SK-N-SH (cell line): ENCODE measurements at regions not wholly inside any gene's neighbourhood (a gene's known extent, or its start where the extent isn't known, plus 50 kb on each side); places are given as distances from the start of the nearest gene placed in this dataset.

Experiments used
- CTCF ChIA-PET: fragments of 300-600, 350-600 bp; formaldehyde crosslinking; extraction: SDS; loops from one replicate; lab custom pipeline; 2021; lab: Yijun Ruan, JAX
- POLR2A ChIA-PET: fragments of 350-600 bp; sonication (Branson Sonifier 250); formaldehyde crosslinking; extraction: SDS; loops from one replicate; lab custom pipeline; 2020; ENCODE audit warnings: antibody characterized with exemption, inconsistent platforms; lab: Yijun Ruan, JAX
- DNase-seq: peaks from one replicate; pipeline ENCODE4 v3.0.0; 2012
- H2AFZ ChIP-seq: fragments of 200-600 bp; sonication (generic); 2 replicates; pipeline ENCODE4 v1.8.1; 2016; ENCODE audit warnings: antibody characterized with exemption, mild to moderate bottlenecking, low read depth
- H3F3A ChIP-seq: fragments of 200-600 bp; sonication (generic); replicated peaks from 2 replicates; pipeline ENCODE3; 2016; ENCODE audit warnings: antibody characterized with exemption, mild to moderate bottlenecking; ENCODE audit not compliant: insufficient read depth
- H3K27ac ChIP-seq, 2 experiments: fragments of 200-500 bp in 1 of 2; fragments of 200-600 bp in 1 of 2; sonication (Bioruptor generic) in 1 of 2; sonication (generic), shearing (Covaris generic) in 1 of 2; 2 replicates each; pipeline versions ENCODE4 v1.5.1 to v1.6.1; 2014 to 2016; ENCODE audit warnings: low read depth in 2 of 2, inconsistent platforms in 1 of 2, low read length in 1 of 2, mild to moderate bottlenecking in 1 of 2, mixed read lengths in 1 of 2
- H3K27me3 ChIP-seq: fragments of 200-600 bp; sonication (generic), shearing (Covaris generic); 2 replicates; pipeline ENCODE4 v1.6.1; 2016; ENCODE audit warnings: mixed run types; ENCODE audit not compliant: insufficient read depth
- H3K36me3 ChIP-seq, 2 experiments: fragments of 200-500 bp in 1 of 2; fragments of 200-600 bp in 1 of 2; sonication (Bioruptor generic) in 1 of 2; sonication (generic) in 1 of 2; replicated peaks in 1 of 2; 2 replicates each; pipeline versions ENCODE3 to v1.5.1; 2014 to 2016; ENCODE audit warnings: low read length in 1 of 2, mild to moderate bottlenecking in 1 of 2; ENCODE audit not compliant: insufficient read depth in 2 of 2, control insufficient read depth in 1 of 2
- H3K4me1 ChIP-seq, 2 experiments: fragments of 200-500 bp in 1 of 2; fragments of 200-600 bp in 1 of 2; sonication (Bioruptor generic) in 1 of 2; sonication (generic), shearing (Covaris generic) in 1 of 2; 2 replicates each; pipeline versions ENCODE4 v1.5.1 to v1.6.1; 2014 to 2016; ENCODE audit warnings: low read depth in 1 of 2, low read length in 1 of 2, mixed run types in 1 of 2; ENCODE audit not compliant: insufficient read depth in 2 of 2, control insufficient read depth in 1 of 2
- H3K4me2 ChIP-seq: fragments of 200-600 bp; sonication (generic), shearing (Covaris generic); 2 replicates; pipeline ENCODE4 v1.6.1; 2017; ENCODE audit warnings: mixed run types
- H3K4me3 ChIP-seq, 2 experiments: fragments of 200-500 bp in 1 of 2; fragments of 200-600 bp in 1 of 2; sonication (Bioruptor generic) in 1 of 2; sonication (generic), shearing (Covaris generic) in 1 of 2; 2 replicates each; pipeline versions ENCODE4 v1.5.1 to v1.8.1; 2014 to 2016; ENCODE audit warnings: low read depth in 2 of 2, inconsistent platforms in 1 of 2, low read length in 1 of 2, mild to moderate bottlenecking in 1 of 2, mixed read lengths in 1 of 2, moderate library complexity in 1 of 2
- H3K79me2 ChIP-seq: fragments of 200-600 bp; sonication (generic); 2 replicates; pipeline ENCODE4 v1.8.1; 2017; ENCODE audit warnings: mild to moderate bottlenecking; ENCODE audit not compliant: insufficient read depth
- H3K9ac ChIP-seq: fragments of 200-600 bp; sonication (generic); 2 replicates; pipeline ENCODE4 v1.6.1; 2017; ENCODE audit warnings: mixed run types
- H3K9me2 ChIP-seq: fragments of 200-600 bp; sonication (generic); 2 replicates; pipeline ENCODE4 v1.6.1; 2017; ENCODE audit warnings: mixed run types
- H3K9me3 ChIP-seq: fragments of 200-600 bp; sonication (generic); 2 replicates; pipeline ENCODE4 v1.6.1; 2017; ENCODE audit warnings: mixed run types, mild to moderate bottlenecking, moderate library complexity
- H4K20me1 ChIP-seq: fragments of 200-600 bp; sonication (generic); 2 replicates; pipeline ENCODE4 v1.6.1; 2017; ENCODE audit warnings: mild to moderate bottlenecking, mixed run types; ENCODE audit not compliant: insufficient read depth
- CHD2 ChIP-seq: fragments of 150-350 bp; IDR thresholded peaks from 2 replicates; pipeline ENCODE4 v1.6.1; 2018; ENCODE audit warnings: low read length; ENCODE audit not compliant: partially characterized antibody
- CTCF ChIP-seq: fragments of 200-600 bp; sonication (generic); IDR thresholded peaks from 2 replicates; pipeline ENCODE4 v1.6.1; 2017; ENCODE audit warnings: antibody characterized with exemption, mild to moderate bottlenecking, moderate library complexity
- ELF1 ChIP-seq: IDR thresholded peaks from 2 replicates; pipeline ENCODE4 v1.4.0; 2012
- FOXJ3 ChIP-seq: sonication (generic); formaldehyde crosslinking; IDR thresholded peaks from 2 replicates; pipeline ENCODE4 v1.5.1; 2020; ENCODE audit warnings: mild to moderate bottlenecking, missing genetic modification reagents
- JUND ChIP-seq: IDR thresholded peaks from 2 replicates; pipeline ENCODE4 v1.4.0; 2012
- NRF1 ChIP-seq: IDR thresholded peaks from 2 replicates; pipeline ENCODE4 v1.6.1; 2012; ENCODE audit warnings: low read depth, mild to moderate bottlenecking, low read length
- POLR2AphosphoS5 ChIP-seq: IDR thresholded peaks from 2 replicates; pipeline ENCODE4 v1.6.1; 2012; ENCODE audit warnings: low read depth, low read length
- RCOR1 ChIP-seq: fragments of 150-350 bp; IDR thresholded peaks from 2 replicates; pipeline ENCODE4 v1.6.1; 2017; ENCODE audit warnings: antibody characterized with exemption, low read length
- SMC3 ChIP-seq: IDR thresholded peaks from 2 replicates; pipeline ENCODE4 v1.6.1; 2012; ENCODE audit warnings: low read depth, low read length, improper control_type of control experiment
- TAF1 ChIP-seq: IDR thresholded peaks from 2 replicates; pipeline ENCODE4 v1.6.1; 2012; ENCODE audit warnings: low read depth, mild to moderate bottlenecking, low read length, moderate library complexity, borderline replicate concordance
- YY1 ChIP-seq: IDR thresholded peaks from 2 replicates; pipeline ENCODE4 v1.4.0; 2012; ENCODE audit warnings: low read depth, mild to moderate bottlenecking
- WGBS: methylation state at CpG from one replicate; pipeline ENCODE4 v1.1.6; 2017; ENCODE audit warnings: low lambda C conversion rate; 5-methylcytosine and 5-hydroxymethylcytosine counted together
- TF ChIP-seq, protein P1 (sequence below): fragments of 150-350 bp; IDR thresholded peaks from 2 replicates; pipeline ENCODE4 v1.6.1; 2016; ENCODE audit warnings: mild to moderate bottlenecking, low read depth, low read length
- TF ChIP-seq, protein P2 (sequence below): IDR thresholded peaks from 2 replicates; pipeline ENCODE4 v1.4.0; 2012; ENCODE audit warnings: low read depth

DNA sequence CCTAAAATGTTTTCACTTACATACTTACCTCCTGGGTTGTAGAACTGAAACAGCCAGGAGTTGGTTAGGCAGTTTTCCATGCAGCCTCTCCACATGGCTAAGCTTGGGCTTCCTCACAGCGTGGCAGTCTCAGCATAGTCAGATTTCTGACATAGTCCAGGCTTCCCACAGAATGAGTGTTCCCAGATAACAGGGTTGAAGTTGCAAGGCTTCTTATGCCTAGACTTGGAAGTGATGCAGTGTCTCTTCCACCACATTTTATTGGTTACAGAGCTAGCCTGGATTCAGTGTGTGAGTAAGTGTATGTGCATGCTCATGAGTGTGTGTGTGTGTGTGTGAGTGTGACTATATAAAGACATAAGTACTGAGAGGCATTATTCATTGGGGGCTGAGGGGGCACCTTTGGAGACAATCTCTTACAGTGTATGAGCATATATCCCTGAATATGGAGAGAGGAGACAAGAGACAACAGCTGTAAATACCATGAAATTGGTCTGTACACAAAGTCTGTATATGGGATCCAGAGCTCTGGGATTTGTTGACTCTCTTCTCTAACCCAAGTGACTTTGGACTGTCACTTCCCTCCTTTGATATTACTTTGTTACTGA lies 78.1 kb downstream of the ZNF621 start:
- no peaks in the 10 kb centered on the region for H3F3A ChIP-seq
- 0 out of 2 replicates have a peak, but pooled peaks cover 3% of the 10 kb centered on the region for H3K9me2 ChIP-seq
- no peaks in the 10 kb centered on the region for H3K79me2 ChIP-seq
- WGBS = 0% methylated on average over 1 of the region's 1 CpG
- H3K27me3 ChIP-seq = no peaks in the 10 kb centered on the region
- no peak overlapping the region for H2AFZ ChIP-seq
- H3K9me3 ChIP-seq = no peaks in the 10 kb centered on the region
- no peaks in the 10 kb centered on the region for H3K36me3 ChIP-seq
- no peak overlapping the region for H3K4me2 ChIP-seq
- no peak overlapping the region for H3K9ac ChIP-seq
- CTCF ChIA-PET = interaction anchor here (0.6 kb wide), 1 partner anchor 18 kb away, joined by 4 read pairs; no protein-coding TSS in a partner anchor
- DNase-seq = no peak
- H4K20me1 ChIP-seq = no peaks in the 10 kb centered on the region
- POLR2A ChIA-PET = no interaction called here
- H3K27ac ChIP-seq = no peak overlapping the region
- H3K4me1 ChIP-seq = no peaks in the 10 kb centered on the region
- no peak overlapping the region for H3K4me3 ChIP-seq
- no peak for TF ChIP-seq ELF1
- TF ChIP-seq SMC3 = no peak
- TF ChIP-seq, protein P1, sequence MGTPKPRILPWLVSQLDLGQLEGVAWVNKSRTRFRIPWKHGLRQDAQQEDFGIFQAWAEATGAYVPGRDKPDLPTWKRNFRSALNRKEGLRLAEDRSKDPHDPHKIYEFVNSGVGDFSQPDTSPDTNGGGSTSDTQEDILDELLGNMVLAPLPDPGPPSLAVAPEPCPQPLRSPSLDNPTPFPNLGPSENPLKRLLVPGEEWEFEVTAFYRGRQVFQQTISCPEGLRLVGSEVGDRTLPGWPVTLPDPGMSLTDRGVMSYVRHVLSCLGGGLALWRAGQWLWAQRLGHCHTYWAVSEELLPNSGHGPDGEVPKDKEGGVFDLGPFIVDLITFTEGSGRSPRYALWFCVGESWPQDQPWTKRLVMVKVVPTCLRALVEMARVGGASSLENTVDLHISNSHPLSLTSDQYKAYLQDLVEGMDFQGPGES = no peak
- no peak for TF ChIP-seq POLR2AphosphoS5
- no peak for TF ChIP-seq TAF1
- TF ChIP-seq, all 33 proteins: peak for 0

- ChIA-PET POLR2A (no interaction called here), CTCF (interaction anchor here (1.0 to 1.2 kb wide), 3 partner anchors 16 to 47 kb away, joined by 3 read pairs; no protein-coding TSS in a partner anchor)
- H3K4me2 ChIP-seq = no peak overlapping the region
- no peaks in the 10 kb centered on the region for H3K36me3 ChIP-seq
- no peak for DNase-seq
- H3K9me3 ChIP-seq = no peaks in the 10 kb centered on the region
- H3K79me2 ChIP-seq = no peaks in the 10 kb centered on the region
- H4K20me1 ChIP-seq = no peaks in the 10 kb centered on the region
- no peak overlapping the region for H2AFZ ChIP-seq
- no peak overlapping the region for H3K27ac ChIP-seq
- H3F3A ChIP-seq = no peaks in the 10 kb centered on the region
- no peaks in the 10 kb centered on the region for H3K4me1 ChIP-seq
- H3K27me3 ChIP-seq = no peaks in the 10 kb centered on the region
- H3K9ac ChIP-seq = no peak overlapping the region
- 45% methylated on average over 1 of the region's 1 CpG for WGBS
- H3K4me3 ChIP-seq = no peak overlapping the region
- TF ChIP-seq CTCF (no peak), RCOR1 (no peak), ELF1 (no peak), YY1 (no peak), FOXJ3 (CRISPR knock-in tag) (no peak), CHD2 (no peak), TAF1 (no peak), NRF1 (no peak), JUND (no peak)
- TF ChIP-seq, protein P2, sequence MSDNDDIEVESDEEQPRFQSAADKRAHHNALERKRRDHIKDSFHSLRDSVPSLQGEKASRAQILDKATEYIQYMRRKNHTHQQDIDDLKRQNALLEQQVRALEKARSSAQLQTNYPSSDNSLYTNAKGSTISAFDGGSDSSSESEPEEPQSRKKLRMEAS = no peak
- H3K9me2 ChIP-seq = 0 out of 2 replicates have a peak, but pooled peaks cover 3% of the 10 kb centered on the region
Measured at GRCh38 chr3:40605960-40606359, 81.2 kb downstream of the ZNF621 start.
